ENCODE measurements at regions not wholly inside any gene's neighbourhood (a gene's known extent, or its start where the extent isn't known, plus 50 kb on each side); places are given as distances from the start of the nearest gene placed in this dataset.
"Not testable (repeated sequence)": the region's sequence is repeated elsewhere in the genome, so short reads cannot be mapped to it uniquely, and the experiment has no call there.

DNA sequence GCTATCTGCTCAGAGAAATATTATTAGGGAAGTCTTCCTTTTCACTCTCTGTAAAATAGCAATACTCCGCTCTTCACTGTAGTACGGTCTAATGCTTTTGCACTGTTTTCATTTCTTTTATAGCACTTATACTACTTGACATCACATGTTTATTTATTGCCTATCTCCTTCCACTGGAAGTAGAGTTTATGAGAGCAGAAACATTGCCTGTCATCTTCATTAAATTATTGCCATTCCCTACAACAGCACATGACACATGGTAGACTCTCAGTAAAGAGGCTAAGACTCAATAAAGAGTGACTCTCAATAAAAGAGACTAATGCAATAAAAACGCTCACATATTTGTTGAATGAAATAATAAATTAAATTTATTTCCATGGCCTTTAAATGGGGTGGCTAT, 241.3 kb upstream of the MAGEC2 start:
- Histone ChIP-seq H2AFZ (ENCODE audit: low read length) (no peak overlapping the region), H3K36me3 (ENCODE audit: control insufficient read depth, insufficient read depth, low read length) (no peaks in the 10 kb centered on the region), H3K4me2 (ENCODE audit: extremely low read depth, insufficient read depth, low read length) (no peak overlapping the region), H3K9ac (ENCODE audit: insufficient read depth, low read length) (no peak overlapping the region), H3K9me3 (ENCODE audit: control insufficient read depth, insufficient read depth, low read depth, low read length) (no peaks in the 10 kb centered on the region), H3K79me2 (ENCODE audit: control insufficient read depth, insufficient read depth, low read length) (no peaks in the 10 kb centered on the region), H3K4me1 (ENCODE audit: control insufficient read depth, extremely low read depth, insufficient read depth, low read length) (no peaks in the 10 kb centered on the region), H3K4me3 (replicated peaks in 1 of 4; ENCODE audit: control extremely low read depth in 1 of 4, insufficient read depth in 1 of 4, low read depth in 3 of 4, low read length in 4 of 4) (no peak overlapping the region), H3K27ac (ENCODE audit: insufficient read depth, low read length) (no peak overlapping the region), H4K20me1 (ENCODE audit: control insufficient read depth, extremely low read depth, insufficient read depth, low read length) (no peaks in the 10 kb centered on the region), H3K27me3 (ENCODE audit: control insufficient read depth, insufficient read depth, low read length) (no peaks in the 10 kb centered on the region)
- no peak for DNase-seq (ENCODE audit: low read depth in 2 of 2)
- TF ChIP-seq EZH2 (IDR thresholded peaks at IDR 0.05; ENCODE audit: low read length, missing control alignments), result no peak
- TF ChIP-seq, protein P1, sequence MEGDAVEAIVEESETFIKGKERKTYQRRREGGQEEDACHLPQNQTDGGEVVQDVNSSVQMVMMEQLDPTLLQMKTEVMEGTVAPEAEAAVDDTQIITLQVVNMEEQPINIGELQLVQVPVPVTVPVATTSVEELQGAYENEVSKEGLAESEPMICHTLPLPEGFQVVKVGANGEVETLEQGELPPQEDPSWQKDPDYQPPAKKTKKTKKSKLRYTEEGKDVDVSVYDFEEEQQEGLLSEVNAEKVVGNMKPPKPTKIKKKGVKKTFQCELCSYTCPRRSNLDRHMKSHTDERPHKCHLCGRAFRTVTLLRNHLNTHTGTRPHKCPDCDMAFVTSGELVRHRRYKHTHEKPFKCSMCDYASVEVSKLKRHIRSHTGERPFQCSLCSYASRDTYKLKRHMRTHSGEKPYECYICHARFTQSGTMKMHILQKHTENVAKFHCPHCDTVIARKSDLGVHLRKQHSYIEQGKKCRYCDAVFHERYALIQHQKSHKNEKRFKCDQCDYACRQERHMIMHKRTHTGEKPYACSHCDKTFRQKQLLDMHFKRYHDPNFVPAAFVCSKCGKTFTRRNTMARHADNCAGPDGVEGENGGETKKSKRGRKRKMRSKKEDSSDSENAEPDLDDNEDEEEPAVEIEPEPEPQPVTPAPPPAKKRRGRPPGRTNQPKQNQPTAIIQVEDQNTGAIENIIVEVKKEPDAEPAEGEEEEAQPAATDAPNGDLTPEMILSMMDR (conservative IDR thresholded peaks at IDR 0.05 in 1 of 2, IDR thresholded peaks at IDR 0.05 in 1 of 2; ENCODE audit: low read depth in 1 of 2, low read length in 2 of 2), result no peak

DNA sequence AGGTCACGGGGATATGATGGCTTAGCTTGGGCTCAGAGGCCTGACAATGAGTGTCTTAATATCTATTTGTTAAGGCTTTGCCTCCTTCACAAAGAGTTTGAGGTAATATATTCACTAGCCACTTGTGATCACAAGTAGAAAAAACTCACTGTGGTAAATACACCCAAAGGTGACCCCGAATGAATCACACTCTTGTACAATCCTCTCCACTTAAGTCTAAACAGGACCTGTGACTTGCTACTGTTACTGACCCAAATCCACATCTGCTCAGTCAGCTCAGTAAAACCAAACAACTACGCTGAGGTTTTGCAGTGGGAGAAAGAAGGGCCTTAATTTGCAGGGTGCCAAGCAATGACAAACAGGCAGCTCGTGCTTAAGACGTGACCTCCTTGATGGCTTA, 223.8 kb upstream of the MAGEC2 start:
- Histone ChIP-seq H3K9ac (ENCODE audit: insufficient read depth, low read length) (no peak overlapping the region), H3K27ac (ENCODE audit: insufficient read depth, low read length) (no peak overlapping the region), H3K36me3 (ENCODE audit: control insufficient read depth, insufficient read depth, low read length) (no peaks in the 10 kb centered on the region), H3K4me2 (ENCODE audit: extremely low read depth, insufficient read depth, low read length) (no peak overlapping the region), H4K20me1 (ENCODE audit: control insufficient read depth, extremely low read depth, insufficient read depth, low read length) (no peaks in the 10 kb centered on the region), H3K4me3 (replicated peaks in 1 of 4; ENCODE audit: control extremely low read depth in 1 of 4, insufficient read depth in 1 of 4, low read depth in 3 of 4, low read length in 4 of 4) (no peak overlapping the region), H3K79me2 (ENCODE audit: control insufficient read depth, insufficient read depth, low read length) (no peaks in the 10 kb centered on the region), H3K27me3 (ENCODE audit: control insufficient read depth, insufficient read depth, low read length) (no peaks in the 10 kb centered on the region), H3K4me1 (ENCODE audit: control insufficient read depth, extremely low read depth, insufficient read depth, low read length) (no peaks in the 10 kb centered on the region), H2AFZ (ENCODE audit: low read length) (no peak overlapping the region), H3K9me3 (ENCODE audit: control insufficient read depth, insufficient read depth, low read depth, low read length) (no peaks in the 10 kb centered on the region)
- DNase-seq (ENCODE audit: low read depth in 2 of 2), result no peak
- TF ChIP-seq, protein P1 (conservative IDR thresholded peaks at IDR 0.05 in 1 of 2, IDR thresholded peaks at IDR 0.05 in 1 of 2; ENCODE audit: low read depth in 1 of 2, low read length in 2 of 2), result no peak
- TF ChIP-seq EZH2 (IDR thresholded peaks at IDR 0.05; ENCODE audit: low read length, missing control alignments), result no peak

DNA sequence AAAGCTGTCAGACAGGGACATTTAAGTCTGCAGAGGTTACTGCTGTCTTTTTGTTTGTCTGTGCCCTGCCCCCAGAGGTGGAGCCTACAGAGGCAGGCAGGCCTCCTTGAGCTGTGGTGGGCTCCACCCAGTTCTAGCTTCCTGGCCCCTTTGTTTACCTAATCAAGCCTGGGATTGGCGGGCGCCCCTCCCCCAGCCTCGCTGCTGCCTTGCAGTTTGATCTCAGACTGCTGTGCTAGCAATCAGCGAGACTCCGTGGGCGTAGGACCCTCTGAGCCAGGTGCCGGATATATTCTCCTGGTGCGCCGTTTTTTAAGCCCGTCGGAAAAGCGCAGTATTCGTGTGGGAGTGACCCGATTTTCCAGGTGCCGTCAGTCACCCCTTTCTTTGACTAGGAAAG, 185.9 kb upstream of the MAGEC2 start:
- H3K4me3 ChIP-seq (replicated peaks in 1 of 4; ENCODE audit: control extremely low read depth in 1 of 4, insufficient read depth in 1 of 4, low read depth in 3 of 4, low read length in 4 of 4); H3K36me3 ChIP-seq (ENCODE audit: control insufficient read depth, insufficient read depth, low read length); H3K9ac ChIP-seq (ENCODE audit: insufficient read depth, low read length); H3K79me2 ChIP-seq (ENCODE audit: control insufficient read depth, insufficient read depth, low read length); H3K27me3 ChIP-seq (ENCODE audit: control insufficient read depth, insufficient read depth, low read length); H2AFZ ChIP-seq (ENCODE audit: low read length); H3K4me1 ChIP-seq (ENCODE audit: control insufficient read depth, extremely low read depth, insufficient read depth, low read length); H3K4me2 ChIP-seq (ENCODE audit: extremely low read depth, insufficient read depth, low read length); H3K9me3 ChIP-seq (ENCODE audit: control insufficient read depth, insufficient read depth, low read depth, low read length); H4K20me1 ChIP-seq (ENCODE audit: control insufficient read depth, extremely low read depth, insufficient read depth, low read length); DNase-seq (ENCODE audit: low read depth in 2 of 2); H3K27ac ChIP-seq (ENCODE audit: insufficient read depth, low read length): not testable (repeated sequence)

DNA sequence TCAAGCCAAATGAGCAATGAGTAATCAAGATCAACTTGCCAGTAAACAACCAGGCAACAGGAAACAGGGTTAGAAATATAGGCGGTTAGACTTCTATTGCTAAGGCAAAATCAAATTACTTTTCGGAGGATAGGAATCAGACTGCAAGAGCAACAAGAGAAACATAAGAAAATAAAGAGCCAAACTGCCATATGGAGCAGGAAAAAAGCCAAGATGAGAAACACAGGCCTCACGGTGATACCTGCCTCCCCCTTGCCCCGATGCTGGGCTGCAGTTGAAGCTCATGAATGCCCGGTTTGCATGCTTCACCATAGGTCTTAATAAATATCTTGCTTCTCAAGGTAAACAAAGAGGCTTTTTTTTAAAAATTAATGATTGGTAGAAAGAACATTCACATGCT, 158.4 kb upstream of the MAGEC2 start:
- Histone ChIP-seq H3K4me3 (replicated peaks in 1 of 4; ENCODE audit: control extremely low read depth in 1 of 4, insufficient read depth in 1 of 4, low read depth in 3 of 4, low read length in 4 of 4) (no peak overlapping the region), H4K20me1 (ENCODE audit: control insufficient read depth, extremely low read depth, insufficient read depth, low read length) (no peaks in the 10 kb centered on the region), H3K36me3 (ENCODE audit: control insufficient read depth, insufficient read depth, low read length) (no peaks in the 10 kb centered on the region), H2AFZ (ENCODE audit: low read length) (no peak overlapping the region), H3K4me2 (ENCODE audit: extremely low read depth, insufficient read depth, low read length) (no peak overlapping the region), H3K27me3 (ENCODE audit: control insufficient read depth, insufficient read depth, low read length) (no peaks in the 10 kb centered on the region), H3K9me3 (ENCODE audit: control insufficient read depth, insufficient read depth, low read depth, low read length) (no peaks in the 10 kb centered on the region), H3K9ac (ENCODE audit: insufficient read depth, low read length) (no peak overlapping the region), H3K4me1 (ENCODE audit: control insufficient read depth, extremely low read depth, insufficient read depth, low read length) (no peaks in the 10 kb centered on the region), H3K27ac (ENCODE audit: insufficient read depth, low read length) (no peak overlapping the region), H3K79me2 (ENCODE audit: control insufficient read depth, insufficient read depth, low read length) (no peaks in the 10 kb centered on the region)
- no peak for DNase-seq (ENCODE audit: low read depth in 2 of 2)
- TF ChIP-seq, protein P1 (conservative IDR thresholded peaks at IDR 0.05 in 1 of 2, IDR thresholded peaks at IDR 0.05 in 1 of 2; ENCODE audit: low read depth in 1 of 2, low read length in 2 of 2), result no peak
- no peak for TF ChIP-seq EZH2 (IDR thresholded peaks at IDR 0.05; ENCODE audit: low read length, missing control alignments)
